SU-DHL-6 (cell line): ENCODE measurements at regions not wholly inside any gene's neighbourhood (a gene's known extent, or its start where the extent isn't known, plus 50 kb on each side); places are given as distances from the start of the nearest gene placed in this dataset.

Experiments used
- H2AFZ ChIP-seq: fragments of 200-600 bp; sonication (generic); 2 replicates; pipeline ENCODE4 v1.6.1; 2014; ENCODE audit warnings: low read depth, mild to moderate bottlenecking, moderate library complexity, mixed read lengths, antibody characterized with exemption, low read length; ENCODE audit not compliant: severe bottlenecking
- H3F3A ChIP-seq: fragments of 200-600 bp; shearing (Covaris generic); 2 replicates; pipeline ENCODE4 v1.6.0; 2016; ENCODE audit warnings: antibody characterized with exemption, mild to moderate bottlenecking; ENCODE audit not compliant: insufficient read depth
- H3K27ac ChIP-seq: fragments of 200-600 bp; sonication (generic); 2 replicates; pipeline ENCODE4 v1.5.1; 2016; ENCODE audit warnings: low read depth, mild to moderate bottlenecking, low read length, moderate library complexity, mixed read lengths
- H3K27me3 ChIP-seq: fragments of 200-600 bp; sonication (generic), shearing (Covaris generic); 2 replicates; pipeline ENCODE4 v1.6.0; 2014; ENCODE audit warnings: mild to moderate bottlenecking, low read length
- H3K36me3 ChIP-seq: fragments of 200-600 bp; sonication (generic); 2 replicates; pipeline ENCODE4 v1.6.1; 2014; ENCODE audit warnings: mild to moderate bottlenecking, low read length, mixed read lengths
- H3K4me2 ChIP-seq: fragments of 300-600, 200-600 bp; shearing (Covaris generic), sonication (generic); 2 replicates; pipeline ENCODE4 v1.6.0; 2014; ENCODE audit warnings: low read length, low read depth, mild to moderate bottlenecking; ENCODE audit not compliant: poor library complexity, severe bottlenecking
- H3K4me3 ChIP-seq: fragments of 200-600 bp; sonication (generic); 2 replicates; pipeline ENCODE4 v1.5.1; 2014; ENCODE audit warnings: antibody characterized with exemption, low read length, mild to moderate bottlenecking, mixed read lengths; ENCODE audit not compliant: insufficient read depth, poor library complexity, severe bottlenecking
- H3K79me2 ChIP-seq: fragments of 200-600 bp; sonication (generic); 2 replicates; pipeline ENCODE4 v1.6.1; 2014; ENCODE audit warnings: mild to moderate bottlenecking, low read length, moderate library complexity; ENCODE audit not compliant: insufficient read depth
- H3K9ac ChIP-seq: fragments of 200-600 bp; sonication (generic); 2 replicates; pipeline ENCODE4 v1.7.0; 2014; ENCODE audit warnings: mild to moderate bottlenecking, low read length
- H3K9me2 ChIP-seq: fragments of 200-600 bp; sonication (generic); replicated peaks from 2 replicates; pipeline ENCODE4 v1.6.1; 2014; ENCODE audit warnings: low read length; ENCODE audit not compliant: insufficient read depth
- H3K9me3 ChIP-seq: fragments of 200-600 bp; sonication (generic); 2 replicates; pipeline ENCODE4 v1.6.1; 2014; ENCODE audit warnings: low read length, mixed read lengths; ENCODE audit not compliant: insufficient read depth
- H4K20me1 ChIP-seq: fragments of 200-600 bp; sonication (generic); 2 replicates; pipeline ENCODE4 v1.6.1; 2014; ENCODE audit warnings: low read depth, mild to moderate bottlenecking, antibody characterized with exemption, low read length, moderate library complexity, mixed read lengths
- EZH2phosphoT487 ChIP-seq: fragments of 200-600 bp; sonication (generic), shearing (Covaris generic); conservative IDR thresholded peaks from 2 replicates; pipeline ENCODE4 v1.6.1; 2018; ENCODE audit warnings: mild to moderate bottlenecking, antibody characterized with exemption, low read length, moderate library complexity, mixed read lengths
- TF ChIP-seq, protein P1 (sequence below): fragments of 200-600 bp; sonication (generic); IDR thresholded peaks from one replicate; pipeline ENCODE4 v1.5.1; 2017; ENCODE audit warnings: antibody characterized with exemption, mild to moderate bottlenecking, low read length, moderate library complexity; ENCODE audit not compliant: insufficient read depth, poor library complexity, severe bottlenecking

DNA sequence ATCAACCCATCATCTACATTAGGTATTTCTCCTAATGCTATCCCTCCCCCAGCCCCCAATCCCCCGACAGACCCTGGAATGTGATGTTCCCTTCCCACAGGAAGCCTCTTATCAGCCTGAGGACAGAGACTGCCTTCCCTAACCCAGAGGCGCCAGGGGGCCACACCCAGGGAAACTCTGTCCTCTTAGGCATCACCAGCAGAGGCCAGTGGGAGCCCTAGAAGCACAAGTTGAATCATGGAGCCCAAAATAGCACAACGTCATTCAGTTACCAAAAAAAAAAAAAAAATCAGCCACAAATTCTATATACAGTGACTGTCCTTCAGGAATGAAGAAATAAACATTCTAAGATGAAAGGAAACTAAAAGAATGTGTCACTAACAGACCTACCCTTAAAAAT, 625.7 kb downstream of the TFAP2A start:
- H3K9ac ChIP-seq, result no peak overlapping the region
- no peaks in the 10 kb centered on the region for H3K79me2 ChIP-seq
- H3K4me3 ChIP-seq, result no peak overlapping the region
- H3K9me2 ChIP-seq, result peaks cover 2% of the 10 kb centered on the region; the same call in 1 of the 2 replicates
- no peak for TF ChIP-seq EZH2phosphoT487
- TF ChIP-seq, protein P1, sequence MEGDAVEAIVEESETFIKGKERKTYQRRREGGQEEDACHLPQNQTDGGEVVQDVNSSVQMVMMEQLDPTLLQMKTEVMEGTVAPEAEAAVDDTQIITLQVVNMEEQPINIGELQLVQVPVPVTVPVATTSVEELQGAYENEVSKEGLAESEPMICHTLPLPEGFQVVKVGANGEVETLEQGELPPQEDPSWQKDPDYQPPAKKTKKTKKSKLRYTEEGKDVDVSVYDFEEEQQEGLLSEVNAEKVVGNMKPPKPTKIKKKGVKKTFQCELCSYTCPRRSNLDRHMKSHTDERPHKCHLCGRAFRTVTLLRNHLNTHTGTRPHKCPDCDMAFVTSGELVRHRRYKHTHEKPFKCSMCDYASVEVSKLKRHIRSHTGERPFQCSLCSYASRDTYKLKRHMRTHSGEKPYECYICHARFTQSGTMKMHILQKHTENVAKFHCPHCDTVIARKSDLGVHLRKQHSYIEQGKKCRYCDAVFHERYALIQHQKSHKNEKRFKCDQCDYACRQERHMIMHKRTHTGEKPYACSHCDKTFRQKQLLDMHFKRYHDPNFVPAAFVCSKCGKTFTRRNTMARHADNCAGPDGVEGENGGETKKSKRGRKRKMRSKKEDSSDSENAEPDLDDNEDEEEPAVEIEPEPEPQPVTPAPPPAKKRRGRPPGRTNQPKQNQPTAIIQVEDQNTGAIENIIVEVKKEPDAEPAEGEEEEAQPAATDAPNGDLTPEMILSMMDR, result no peak
- H3K36me3 ChIP-seq, result no peaks in the 10 kb centered on the region
- no peak overlapping the region for H2AFZ ChIP-seq
- no peaks in the 10 kb centered on the region for H3F3A ChIP-seq
- no peaks in the 10 kb centered on the region for H3K9me3 ChIP-seq
- 0 out of 2 replicates have a peak, but pooled peaks cover 5% of the 10 kb centered on the region for H3K27me3 ChIP-seq
- no peak overlapping the region for H3K27ac ChIP-seq
- H3K4me2 ChIP-seq, result no peak overlapping the region
- H4K20me1 ChIP-seq, result no peaks in the 10 kb centered on the region

DNA sequence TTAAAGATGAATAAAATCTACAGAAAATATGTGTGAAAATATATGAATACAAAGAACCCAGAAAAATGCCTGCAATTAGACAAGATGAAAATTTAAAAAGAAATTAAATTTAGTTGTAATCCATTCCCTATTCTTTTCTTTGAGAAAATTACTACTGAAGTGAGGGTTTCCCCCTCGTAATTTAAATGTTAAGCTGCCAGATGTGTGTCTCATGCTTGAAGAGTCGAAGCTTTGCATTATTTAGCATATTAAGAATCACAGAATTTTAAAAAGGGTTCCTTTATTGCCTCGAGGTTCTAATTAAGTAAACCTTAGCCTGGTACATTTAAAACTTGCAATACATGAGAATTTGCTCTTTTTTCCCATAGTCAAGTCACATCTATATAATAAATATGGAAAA, 630.1 kb downstream of the TFAP2A start:
- no peaks in the 10 kb centered on the region for H3F3A ChIP-seq
- TF ChIP-seq, protein P1, result no peak
- TF ChIP-seq EZH2phosphoT487, result no peak
- H4K20me1 ChIP-seq, result no peaks in the 10 kb centered on the region
- H3K9me2 ChIP-seq, result peaks cover 11% of the 10 kb centered on the region; the same call in 1 of the 2 replicates
- no peak overlapping the region for H3K4me2 ChIP-seq
- H3K4me3 ChIP-seq, result no peak overlapping the region
- H3K27me3 ChIP-seq, result 0 out of 2 replicates have a peak, but pooled peaks cover 2% of the 10 kb centered on the region
- no peak overlapping the region for H3K9ac ChIP-seq
- H3K79me2 ChIP-seq, result no peaks in the 10 kb centered on the region
- H3K9me3 ChIP-seq, result no peaks in the 10 kb centered on the region
- H2AFZ ChIP-seq, result no peak overlapping the region
- no peak overlapping the region for H3K27ac ChIP-seq
- no peaks in the 10 kb centered on the region for H3K36me3 ChIP-seq

DNA sequence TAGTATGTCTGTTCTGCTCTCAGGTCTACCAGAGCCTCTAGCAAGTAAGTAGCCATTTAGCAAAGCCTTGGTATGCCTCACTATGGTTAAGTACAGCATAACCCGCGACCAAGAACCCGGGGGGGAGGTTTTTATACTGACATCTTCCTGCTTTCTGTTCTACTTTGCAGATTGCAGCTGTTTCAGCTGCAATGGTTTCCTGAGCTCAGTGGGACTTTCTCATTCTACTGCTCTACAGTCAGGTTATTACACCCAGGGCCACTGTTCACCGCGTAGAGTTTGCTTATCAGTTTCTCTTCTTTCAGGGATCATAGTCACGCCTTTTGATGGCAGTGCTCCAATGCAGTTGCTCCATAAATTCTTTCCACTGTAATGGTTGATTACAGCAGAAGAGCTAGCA, 631.3 kb downstream of the TFAP2A start:
- Histone ChIP-seq H4K20me1 (no peaks in the 10 kb centered on the region), H3K9ac (no peak overlapping the region), H3F3A (no peaks in the 10 kb centered on the region), H3K4me2 (no peak overlapping the region), H3K27ac (no peak overlapping the region), H3K27me3 (0 out of 2 replicates have a peak, but pooled peaks cover 2% of the 10 kb centered on the region), H3K4me3 (no peak overlapping the region), H3K79me2 (no peaks in the 10 kb centered on the region), H2AFZ (no peak overlapping the region), H3K9me3 (no peaks in the 10 kb centered on the region), H3K36me3 (no peaks in the 10 kb centered on the region), H3K9me2 (peaks cover 11% of the 10 kb centered on the region; the same call in 1 of the 2 replicates)
- no peak for TF ChIP-seq EZH2phosphoT487
- TF ChIP-seq, protein P1, result no peak
